GM18498 (cell line): ENCODE measurements at regions not wholly inside any gene's neighbourhood (a gene's known extent, or its start where the extent isn't known, plus 50 kb on each side); places are given as distances from the start of the nearest gene placed in this dataset.

Experiments used
- ATAC-seq: cut with Tn5 transposase; IDR thresholded peaks from one replicate; pipeline ENCODE4 v1.9.1; 2021; ENCODE audit warnings: mild to moderate bottlenecking, moderate library complexity; ENCODE audit not compliant: unreplicated experiment

DNA sequence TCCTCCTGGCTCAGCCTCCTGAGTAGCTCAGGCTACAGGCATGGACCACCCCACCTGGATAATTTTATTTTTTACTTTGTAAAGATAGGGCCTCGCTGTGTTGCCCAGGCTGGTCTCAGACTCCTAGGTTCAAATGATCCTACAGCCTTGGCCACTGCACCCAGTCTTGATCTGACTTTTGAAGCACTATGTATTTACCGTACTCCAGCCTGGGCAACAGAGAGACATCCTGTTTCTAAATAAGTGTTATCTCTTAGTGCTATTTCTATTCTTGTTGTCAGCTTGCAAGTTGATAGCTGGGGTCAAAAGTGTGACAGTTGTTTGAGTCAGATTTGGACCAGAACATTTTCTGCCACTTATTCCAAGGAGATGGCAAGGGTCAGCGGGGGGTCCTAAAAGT lies 486.4 kb downstream of the NPIPA7 start:
- no peak for ATAC-seq

DNA sequence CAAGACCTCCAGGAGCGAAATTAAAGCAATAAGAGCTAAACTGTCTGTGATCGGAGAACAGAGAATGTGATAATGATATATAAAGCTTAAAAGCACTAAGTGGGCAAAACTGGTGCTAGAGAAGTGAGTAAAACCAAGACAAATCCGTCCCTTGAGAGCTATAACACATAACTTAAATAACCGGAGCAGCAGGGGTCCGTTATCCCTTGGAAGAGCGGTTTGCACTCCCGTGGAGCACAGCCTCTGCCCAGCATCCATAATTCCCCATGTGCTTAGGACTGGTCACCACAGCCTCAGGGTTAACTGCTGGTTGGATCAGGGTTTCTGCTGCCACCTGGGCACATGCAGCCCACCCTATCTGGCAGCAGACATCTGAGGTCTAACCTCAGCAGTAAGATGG lies 489.0 kb downstream of the NPIPA7 start:
- ATAC-seq, result no peak

DNA sequence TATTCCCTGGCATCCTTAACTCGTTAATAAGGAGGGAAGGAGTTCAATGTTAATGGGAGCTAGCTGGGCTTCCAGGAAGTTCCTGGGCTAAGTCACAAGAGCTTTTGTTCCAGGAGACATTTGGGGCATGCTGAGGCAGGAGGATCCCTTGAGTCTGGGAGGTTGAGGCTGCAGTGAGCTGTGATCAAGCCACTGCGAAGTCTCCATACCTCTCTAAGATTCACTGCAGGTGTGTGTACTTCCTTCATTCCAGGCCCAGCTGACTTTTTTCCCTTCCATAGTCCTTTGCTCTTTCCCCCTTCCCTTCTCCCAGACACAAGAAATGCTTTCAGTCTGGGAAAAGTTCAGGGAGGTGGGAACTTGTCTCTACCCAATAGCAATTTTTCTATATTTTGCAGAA lies 489.8 kb downstream of the NPIPA7 start:
- ATAC-seq, result no peak

DNA sequence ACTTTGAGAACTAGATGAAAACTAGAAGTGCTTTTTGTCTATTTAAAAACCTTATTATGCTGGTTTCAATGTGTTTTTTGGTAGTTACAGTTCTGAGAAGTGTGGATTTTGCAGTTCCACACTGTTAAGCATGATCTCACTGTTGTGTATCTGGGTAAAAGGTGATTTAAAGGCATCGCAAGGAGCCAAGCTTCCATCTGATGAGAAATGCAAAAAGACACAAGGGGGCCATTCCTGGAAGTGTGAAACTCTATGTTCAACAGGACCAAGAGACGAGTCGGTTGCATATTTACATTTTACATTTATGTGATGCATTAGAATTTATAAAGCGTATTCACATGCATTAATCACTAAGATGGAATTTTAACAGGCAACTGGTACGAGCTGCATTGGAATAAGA lies 490.8 kb downstream of the NPIPA7 start:
- no peak for ATAC-seq

DNA sequence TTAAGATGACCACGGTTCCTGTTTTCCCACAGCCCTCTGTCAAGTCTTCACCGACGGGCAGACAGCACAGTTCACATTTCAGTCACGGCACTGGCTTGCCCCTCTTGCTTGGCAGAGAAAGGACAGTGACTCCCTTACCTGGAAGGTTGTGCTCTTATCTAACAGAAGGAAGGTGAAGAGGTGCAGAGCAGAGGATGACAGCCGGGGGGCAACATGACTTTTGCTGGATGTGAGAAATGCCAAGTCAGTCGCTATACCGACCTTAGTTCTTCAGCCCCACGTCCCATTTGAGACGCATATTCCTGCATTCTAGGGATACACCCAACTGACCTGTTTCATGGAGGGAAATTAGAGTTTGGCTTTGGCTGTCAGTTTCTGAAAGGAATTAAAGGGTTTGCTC lies 492.3 kb downstream of the NPIPA7 start:
- no peak for ATAC-seq

DNA sequence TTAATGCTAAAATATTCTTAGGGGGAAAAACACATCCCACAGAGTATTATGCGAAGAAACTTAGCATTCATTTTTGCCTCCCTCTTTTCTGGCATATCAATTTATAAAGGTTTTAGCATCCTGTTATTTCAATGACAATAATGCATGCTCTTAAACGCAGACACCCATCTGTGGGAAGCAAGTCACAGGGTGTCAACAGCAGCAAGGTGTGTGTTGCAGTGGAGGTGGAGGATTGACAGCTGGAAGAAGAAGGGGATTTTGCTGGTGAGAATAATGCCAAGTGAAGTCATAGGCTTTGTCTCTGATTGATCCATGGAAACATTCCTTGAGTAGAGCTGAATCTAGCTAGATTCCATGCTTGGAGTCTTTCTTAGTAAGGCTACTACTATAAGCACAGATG lies 498.1 kb downstream of the NPIPA7 start:
- no peak for ATAC-seq

DNA sequence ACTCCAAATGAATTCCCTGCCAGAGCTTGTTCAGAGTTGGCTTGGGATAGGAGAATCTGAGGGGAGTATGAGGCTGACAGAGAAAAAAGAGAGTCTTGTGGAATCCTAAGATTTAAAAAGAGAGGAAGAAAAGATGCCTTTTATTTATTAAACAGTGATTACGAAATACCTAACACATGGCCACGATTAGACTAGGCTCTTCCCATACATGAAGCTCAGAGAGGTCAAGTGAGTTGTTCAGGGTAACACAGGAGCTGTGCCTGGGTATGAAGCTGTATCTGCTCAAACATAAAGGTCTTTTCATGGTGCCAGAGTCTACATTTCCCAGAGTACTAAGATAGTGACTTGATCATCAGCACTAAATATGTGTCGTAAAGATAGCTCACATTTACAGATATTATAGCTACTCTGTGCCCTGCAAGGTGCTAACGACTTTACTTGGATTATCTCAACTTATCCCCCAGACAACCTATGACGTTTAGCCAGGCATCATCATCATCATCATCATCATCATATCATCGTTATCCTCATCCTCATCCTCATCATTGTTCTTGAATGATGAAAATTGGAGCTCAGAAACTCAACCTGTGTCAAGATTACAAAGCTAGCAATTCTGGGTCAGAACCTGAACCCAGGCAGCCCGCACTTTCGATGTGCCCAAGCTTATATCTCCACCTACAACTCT lies 500.8 kb downstream of the NPIPA7 start:
- no peak for ATAC-seq

DNA sequence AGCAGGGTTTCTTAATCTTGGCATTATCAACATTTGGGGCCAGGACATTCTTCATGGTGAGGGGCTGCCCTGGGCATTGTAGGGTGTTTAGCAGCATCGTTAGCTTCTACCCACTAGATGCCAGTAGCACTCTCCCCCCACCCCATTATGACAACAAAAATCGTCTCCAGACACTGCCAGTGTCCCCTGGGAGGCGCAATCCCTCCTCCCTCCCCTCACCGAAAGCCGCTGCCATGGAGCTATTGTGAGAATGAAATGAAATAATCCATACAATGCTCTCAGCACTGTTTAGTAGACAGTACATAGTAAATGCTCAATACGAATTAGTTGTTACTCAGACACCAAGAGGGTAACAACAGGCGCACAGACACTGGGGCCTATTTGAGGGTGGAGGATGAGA lies 502.9 kb downstream of the NPIPA7 start:
- ATAC-seq, result no peak

DNA sequence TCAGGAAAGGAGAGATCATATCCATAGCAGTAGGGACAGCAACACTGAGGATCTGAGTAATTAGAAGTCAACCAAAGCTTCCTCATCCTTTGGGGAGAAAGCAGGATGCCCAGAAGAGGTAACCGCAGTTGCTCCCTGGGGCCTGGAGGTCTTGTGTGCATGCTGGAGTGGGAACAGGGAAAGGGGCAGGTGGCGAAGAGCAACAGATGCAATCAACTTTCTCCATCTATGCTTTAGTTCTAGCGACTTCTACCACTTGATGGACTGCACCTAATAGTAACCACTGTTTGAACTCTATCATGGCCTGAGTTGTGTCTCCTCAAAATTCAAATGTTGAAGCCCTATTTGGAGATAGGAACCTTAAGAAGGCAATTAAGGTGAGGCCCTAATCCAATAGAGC lies 503.8 kb downstream of the NPIPA7 start:
- ATAC-seq, result no peak

DNA sequence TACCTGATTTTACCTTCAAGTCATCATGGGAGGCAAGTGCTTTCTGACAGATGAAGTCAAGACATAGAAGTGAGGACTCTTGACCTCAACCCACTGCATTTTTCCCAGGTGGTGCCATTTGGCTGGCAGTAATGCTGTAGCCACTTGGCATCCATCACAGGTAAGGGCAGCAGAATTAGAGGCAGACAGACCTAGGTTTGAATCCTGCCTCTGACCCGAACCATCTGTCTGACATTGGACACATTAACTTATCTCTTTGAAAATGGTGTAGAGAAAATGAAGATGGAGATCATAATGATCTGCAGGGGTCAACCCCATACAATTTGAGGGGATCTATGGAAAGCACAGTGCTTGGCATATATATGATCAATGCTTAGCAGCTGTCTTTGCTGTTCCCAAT lies 505.5 kb downstream of the NPIPA7 start:
- ATAC-seq, result no peak

DNA sequence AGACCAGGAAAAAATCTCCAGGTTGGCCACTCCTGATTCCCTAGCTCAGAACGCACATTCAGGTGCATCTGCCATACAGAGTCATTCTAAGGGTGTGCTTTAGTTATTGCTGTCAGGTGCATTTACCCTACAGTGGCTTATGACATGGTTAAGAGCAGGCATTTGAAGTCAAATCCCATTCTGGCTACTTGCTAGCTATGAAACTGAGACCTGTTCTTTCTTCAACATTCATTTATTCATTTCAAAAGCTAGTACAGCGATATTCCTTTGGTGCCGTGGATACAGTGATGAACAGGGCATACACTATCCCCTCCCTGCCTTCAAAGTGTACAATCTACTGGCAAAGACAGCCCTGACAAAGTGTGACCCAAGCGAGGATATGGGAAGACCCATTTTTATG lies 508.3 kb downstream of the NPIPA7 start:
- ATAC-seq, result no peak

DNA sequence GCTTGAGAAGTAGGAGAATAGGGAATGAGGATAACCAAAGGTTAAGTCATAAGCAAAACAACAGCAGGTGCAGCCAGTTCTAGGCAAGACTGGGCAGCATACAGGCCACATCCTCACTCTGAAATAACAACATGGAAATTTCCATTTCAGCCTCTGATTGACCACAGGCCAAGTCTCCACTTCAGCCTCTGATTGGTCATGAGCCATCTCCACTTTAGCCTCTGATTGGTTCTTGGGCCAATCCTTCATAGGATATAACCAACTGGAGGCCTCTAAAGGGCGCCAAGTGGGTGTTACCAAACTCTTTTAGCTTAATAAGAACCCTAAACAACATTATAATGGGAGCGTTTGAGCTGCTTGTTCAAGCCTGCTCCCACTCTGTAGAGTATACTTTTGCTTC lies 512.0 kb downstream of the NPIPA7 start:
- ATAC-seq, result no peak

DNA sequence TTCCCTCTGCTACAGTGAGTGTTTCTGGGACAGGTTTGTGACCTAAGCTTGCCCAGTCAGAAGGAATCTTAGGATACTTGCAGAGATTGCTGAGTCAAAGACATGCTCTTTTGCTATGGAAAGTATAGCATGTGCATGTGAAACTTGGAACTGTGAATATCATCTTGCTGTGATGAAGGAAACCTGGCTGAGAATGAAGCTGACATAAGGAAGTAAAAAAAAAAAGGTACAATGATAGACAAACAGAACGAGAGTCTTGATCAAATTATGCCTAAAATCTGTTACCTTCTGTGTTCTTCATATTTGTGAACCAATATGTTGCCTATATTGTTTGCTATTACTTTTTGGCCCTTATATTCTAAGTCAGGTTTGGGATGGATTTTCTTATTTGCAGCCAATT lies 525.7 kb downstream of the NPIPA7 start:
- no peak for ATAC-seq

DNA sequence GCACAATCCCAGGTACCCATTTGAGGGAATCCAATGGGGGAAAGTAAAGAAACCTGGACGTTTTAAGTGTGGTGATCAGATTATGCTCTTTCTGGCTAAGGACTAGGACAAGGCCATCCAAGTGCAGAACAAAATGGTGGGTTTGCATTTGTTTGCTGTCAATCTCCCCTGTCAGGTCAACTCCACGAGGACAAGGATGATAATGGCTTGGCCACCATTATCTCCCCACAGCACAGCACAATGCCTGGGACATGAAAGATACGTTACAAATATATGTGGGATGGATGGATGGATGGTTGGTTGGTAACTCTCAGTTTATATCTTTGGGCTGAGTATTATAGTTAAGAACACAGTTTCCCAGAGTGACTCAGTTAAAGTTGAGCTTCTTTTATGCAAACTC lies 526.9 kb downstream of the NPIPA7 start:
- no peak for ATAC-seq

DNA sequence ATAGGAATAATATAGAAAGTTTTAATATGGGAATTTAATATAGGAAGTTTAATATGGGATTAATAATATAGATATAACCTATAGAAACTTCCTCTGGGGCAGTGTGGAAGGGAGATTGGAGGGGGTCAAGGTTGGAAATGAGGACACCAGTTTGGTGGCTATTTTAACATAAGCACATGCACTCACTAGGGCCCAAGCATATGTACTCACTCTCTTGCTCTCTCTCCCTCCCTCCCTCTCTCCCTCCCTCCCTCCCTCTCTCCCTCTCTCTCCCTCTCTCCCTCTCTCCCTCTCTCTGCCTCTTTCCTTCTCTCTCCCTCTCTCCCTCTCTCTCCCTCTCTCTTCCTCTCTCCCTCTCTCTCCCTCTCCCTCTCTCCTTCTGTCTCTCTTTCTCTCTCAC lies 528.1 kb downstream of the NPIPA7 start:
- ATAC-seq, result no peak

DNA sequence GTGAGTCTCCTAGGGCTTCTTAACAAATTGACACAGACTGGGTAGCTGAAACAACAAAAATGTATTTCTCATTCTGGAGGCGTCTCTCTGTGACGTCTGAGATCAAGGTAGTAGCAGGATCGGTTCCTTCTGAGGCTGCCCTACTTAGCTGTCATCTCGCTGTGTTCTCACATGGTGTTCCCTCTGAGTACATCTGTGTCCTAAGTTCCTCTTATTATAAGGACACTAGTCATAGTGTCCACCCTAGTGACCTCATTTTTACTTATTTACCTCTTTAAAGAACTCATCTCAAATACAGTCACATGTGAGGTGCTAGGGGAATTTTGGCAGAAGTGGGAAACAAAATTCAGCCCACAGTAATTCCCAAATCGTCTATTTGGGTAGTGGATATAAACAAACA lies 529.1 kb downstream of the NPIPA7 start:
- no peak for ATAC-seq

DNA sequence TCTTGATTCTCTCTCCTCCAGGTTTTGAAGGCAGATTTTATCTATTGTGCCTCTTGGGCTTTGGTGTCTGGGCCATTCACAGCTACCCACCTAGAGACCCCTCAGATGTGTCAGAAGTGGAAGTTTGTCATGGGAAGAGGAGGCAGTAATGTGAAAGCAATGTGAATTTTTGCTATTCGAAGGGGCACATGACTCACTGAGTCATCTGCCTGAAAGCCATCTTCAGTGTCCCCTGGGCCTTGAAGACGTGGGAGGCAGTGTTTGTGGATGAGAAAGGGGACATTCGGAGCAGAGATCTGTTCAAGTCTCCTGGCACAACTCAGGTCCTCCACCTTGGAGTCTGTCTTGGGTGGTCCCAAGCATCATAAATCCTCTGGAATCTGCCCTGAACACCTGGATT lies 530.2 kb downstream of the NPIPA7 start:
- no peak for ATAC-seq

DNA sequence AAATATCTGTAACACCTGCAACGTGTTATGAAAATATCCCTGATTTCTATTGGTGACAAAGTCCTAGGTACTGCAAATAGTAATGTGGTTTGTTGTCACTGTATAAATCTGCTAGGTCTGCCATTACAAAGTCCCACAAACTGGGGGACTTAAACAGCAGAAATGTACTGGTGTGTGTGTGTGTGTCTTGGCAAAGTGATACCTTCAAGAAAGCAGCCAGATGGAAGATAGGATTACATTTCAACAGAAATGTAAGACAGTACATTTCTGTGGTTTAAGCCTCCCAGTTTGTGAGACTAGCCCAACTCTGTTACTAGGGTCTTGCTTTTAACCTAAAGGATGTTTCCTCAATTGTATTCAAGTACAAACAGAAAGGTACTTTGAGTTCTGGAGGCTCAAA lies 531.7 kb downstream of the NPIPA7 start:
- ATAC-seq, result no peak

DNA sequence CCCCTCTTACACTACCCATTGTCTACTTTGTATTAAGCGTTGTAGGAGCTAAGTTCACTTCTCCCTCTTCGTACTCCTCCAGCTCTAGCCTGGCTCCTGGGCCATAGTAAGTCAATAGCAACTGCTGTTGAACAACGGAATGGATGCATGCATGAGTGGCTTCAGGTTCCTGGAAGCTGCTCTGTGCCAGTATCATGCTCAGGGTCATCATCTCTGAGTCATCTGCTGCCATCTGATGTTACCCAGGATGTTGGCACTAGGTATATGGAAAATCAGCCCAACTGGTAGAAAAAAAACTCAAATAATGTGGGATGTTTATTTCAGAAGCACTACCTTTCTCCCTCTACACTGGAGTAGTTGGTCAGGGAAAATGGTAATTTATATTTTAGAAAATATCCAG lies 536.8 kb downstream of the NPIPA7 start:
- no peak for ATAC-seq

DNA sequence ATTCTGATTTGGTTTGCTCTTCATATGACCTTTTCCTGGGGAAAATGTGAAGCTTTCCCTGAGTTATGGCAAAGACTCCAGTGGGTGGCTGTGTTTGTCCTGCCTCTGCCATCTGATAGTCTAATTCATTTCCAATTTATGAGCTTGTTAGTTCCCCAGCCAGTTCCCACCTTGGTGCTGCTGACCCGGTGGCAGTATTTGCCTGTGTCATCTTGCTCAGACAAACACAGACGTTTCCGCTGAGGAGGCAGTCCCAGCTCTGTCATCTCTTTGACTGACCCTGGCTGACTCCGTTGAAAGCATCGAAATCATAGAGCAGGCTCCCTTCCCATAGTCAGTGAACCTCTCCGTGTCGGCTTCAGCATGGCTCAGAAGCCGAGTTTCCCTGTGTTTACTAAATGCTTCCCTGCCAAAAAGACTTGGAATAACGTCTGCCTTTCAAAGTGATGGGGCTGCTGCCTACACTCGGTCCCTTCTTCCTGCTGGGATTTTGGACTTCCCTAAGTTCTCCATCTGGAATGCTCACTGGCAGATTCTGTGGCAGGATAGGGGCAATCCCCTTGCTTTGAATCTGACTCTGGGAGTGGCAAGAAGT lies 538.3 kb downstream of the NPIPA7 start:
- no peak for ATAC-seq

DNA sequence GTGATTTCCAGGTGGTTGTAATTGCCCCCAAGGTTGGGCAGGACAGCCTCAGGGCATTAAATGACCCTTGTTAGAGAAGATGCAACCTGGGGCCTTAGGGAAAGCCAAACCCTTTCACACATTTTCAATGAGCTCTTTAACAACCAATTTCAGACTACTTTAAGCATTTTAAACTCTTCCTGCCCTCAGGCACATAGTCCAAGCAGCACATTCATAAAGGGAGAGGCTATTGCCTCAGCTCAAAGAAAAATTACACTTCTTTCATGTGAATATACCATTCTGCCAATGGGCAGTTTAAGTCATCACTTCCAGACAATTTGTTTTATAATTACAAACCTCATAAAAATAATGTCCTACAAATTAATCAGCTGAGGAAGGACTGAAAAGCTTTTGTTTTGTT lies 544.5 kb downstream of the NPIPA7 start:
- no peak for ATAC-seq

DNA sequence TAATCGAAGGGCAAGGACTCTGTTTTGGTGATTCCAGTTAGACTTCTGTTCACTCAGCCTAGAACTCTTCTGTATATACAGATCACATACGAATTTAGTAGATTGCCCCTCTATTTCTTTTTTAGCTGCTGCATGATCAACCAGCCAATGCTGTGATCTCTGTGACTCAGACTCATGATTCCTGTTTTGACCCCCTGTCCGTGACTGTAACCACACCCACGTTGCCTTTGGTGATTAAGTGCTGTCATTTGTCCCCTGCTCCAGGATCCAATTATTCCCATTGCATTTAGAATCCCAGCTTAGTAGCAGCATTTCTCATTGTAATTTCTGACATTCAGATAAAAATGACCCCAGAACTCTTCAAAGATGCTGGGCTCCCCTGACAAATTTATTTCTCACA lies 545.7 kb downstream of the NPIPA7 start:
- ATAC-seq, result no peak

DNA sequence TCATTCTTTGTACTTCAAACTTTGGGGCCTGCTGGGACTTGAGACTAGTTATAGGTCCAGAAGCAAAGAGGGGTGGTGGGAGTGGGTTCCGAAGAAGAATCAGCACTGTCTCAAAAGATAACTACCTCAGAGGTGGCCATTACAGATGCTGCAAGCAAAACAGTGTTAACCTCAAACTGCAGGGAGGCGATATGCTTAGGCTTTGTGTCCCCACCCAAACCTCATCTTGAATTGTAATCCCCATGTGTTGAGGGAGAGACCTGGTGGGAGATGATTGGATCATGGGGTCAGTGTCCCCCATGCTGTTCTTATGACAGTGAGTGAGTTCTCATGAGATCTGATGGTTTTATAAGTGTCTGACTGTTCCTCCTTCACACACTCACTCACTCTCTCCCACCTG lies 545.3 kb downstream of the XYLT1 start:
- ATAC-seq, result no peak
